Parathyroid adenoma (tissue), 2 donors: ENCODE measurements at regions not wholly inside any gene's neighbourhood (a gene's known extent, or its start where the extent isn't known, plus 50 kb on each side); places are given as distances from the start of the nearest gene placed in this dataset.

Experiments
- H2AFZ ChIP-seq: fragments of 300-600 bp; sonication (generic); one replicate; pipeline ENCODE4 v1.7.0; 2017; ENCODE audit warnings: antibody characterized with exemption, mild to moderate bottlenecking
- H3K27ac ChIP-seq: fragments of 300-600 bp; sonication (generic); one replicate; pipeline ENCODE4 v1.7.0; 2017
- H3K27me3 ChIP-seq: fragments of 300-600 bp; sonication (generic); one replicate; pipeline ENCODE4 v1.7.0; 2017; ENCODE audit warnings: low read length; ENCODE audit not compliant: control insufficient read depth, insufficient read depth
- H3K36me3 ChIP-seq: fragments of 300-600 bp; sonication (generic); one replicate; pipeline ENCODE4 v1.7.0; 2017; ENCODE audit warnings: low read length; ENCODE audit not compliant: control insufficient read depth, insufficient read depth
- H3K4me1 ChIP-seq: fragments of 300-600 bp; sonication (generic); one replicate; pipeline ENCODE4 v1.7.0; 2017; ENCODE audit warnings: control low read depth
- H3K4me2 ChIP-seq: fragments of 300-600 bp; sonication (generic); one replicate; pipeline ENCODE4 v1.7.0; 2017; ENCODE audit warnings: low read length
- H3K4me3 ChIP-seq: fragments of 300-600 bp; sonication (generic); one replicate; pipeline ENCODE4 v1.7.0; 2017; ENCODE audit warnings: low read depth, low read length
- H3K79me2 ChIP-seq: fragments of 300-600 bp; sonication (generic); one replicate; pipeline ENCODE4 v1.7.0; 2017; ENCODE audit warnings: control low read depth
- H3K9ac ChIP-seq: fragments of 300-600 bp; sonication (generic); one replicate; pipeline ENCODE4 v1.7.0; 2017; ENCODE audit warnings: mild to moderate bottlenecking
- H3K9me3 ChIP-seq: fragments of 300-600 bp; sonication (generic); one replicate; pipeline ENCODE4 v1.7.0; 2017; ENCODE audit warnings: low read length; ENCODE audit not compliant: control insufficient read depth
- CTCF ChIP-seq: fragments of 300-600 bp; sonication (generic); IDR thresholded peaks from one replicate; pipeline ENCODE4 v1.7.0; 2017; ENCODE audit warnings: antibody characterized with exemption, mild to moderate bottlenecking
- donor health status: primary hyperparathyroidism.

GRCh38 chr13:107864543-107865317, 350.6 kb downstream of the LIG4 start:
- H3K36me3 ChIP-seq = no peaks in the 10 kb centered on the region
- no peak overlapping the region for H3K4me2 ChIP-seq
- no peaks in the 10 kb centered on the region for H3K79me2 ChIP-seq
- H3K4me3 ChIP-seq = no peak overlapping the region
- H3K9ac ChIP-seq = no peak overlapping the region
- TF ChIP-seq CTCF = no peak
- H2AFZ ChIP-seq = no peak overlapping the region
- H3K27ac ChIP-seq = no peak overlapping the region
- no peaks in the 10 kb centered on the region for H3K27me3 ChIP-seq
- no peaks in the 10 kb centered on the region for H3K9me3 ChIP-seq
- H3K4me1 ChIP-seq = no peaks in the 10 kb centered on the region

- Histone ChIP-seq H3K9ac (no peak overlapping the region), H3K27me3 (no peaks in the 10 kb centered on the region), H3K4me2 (no peak overlapping the region), H3K4me1 (no peaks in the 10 kb centered on the region), H3K79me2 (no peaks in the 10 kb centered on the region), H3K27ac (no peak overlapping the region), H3K4me3 (no peak overlapping the region), H2AFZ (no peak overlapping the region), H3K36me3 (no peaks in the 10 kb centered on the region), H3K9me3 (no peaks in the 10 kb centered on the region)
- TF ChIP-seq CTCF = no peak
Measured at GRCh38 chr13:107860284-107860683, 355.1 kb downstream of the LIG4 start.

- H3K9ac ChIP-seq = no peak overlapping the region
- no peaks in the 10 kb centered on the region for H3K4me1 ChIP-seq
- no peaks in the 10 kb centered on the region for H3K27me3 ChIP-seq
- H3K4me2 ChIP-seq = no peak overlapping the region
- H2AFZ ChIP-seq = no peak overlapping the region
- no peak overlapping the region for H3K27ac ChIP-seq
- no peaks in the 10 kb centered on the region for H3K36me3 ChIP-seq
- H3K4me3 ChIP-seq = no peak overlapping the region
- TF ChIP-seq CTCF = no peak
- no peaks in the 10 kb centered on the region for H3K79me2 ChIP-seq
- no peaks in the 10 kb centered on the region for H3K9me3 ChIP-seq
Measured at GRCh38 chr13:107854880-107855279, 360.5 kb downstream of the LIG4 start.

- H3K36me3 ChIP-seq = no peaks in the 10 kb centered on the region
- no peaks in the 10 kb centered on the region for H3K9me3 ChIP-seq
- H3K4me1 ChIP-seq = no peaks in the 10 kb centered on the region
- H3K27me3 ChIP-seq = no peaks in the 10 kb centered on the region
- no peak overlapping the region for H3K4me3 ChIP-seq
- no peak for TF ChIP-seq CTCF
- no peak overlapping the region for H3K27ac ChIP-seq
- H3K79me2 ChIP-seq = no peaks in the 10 kb centered on the region
- H3K9ac ChIP-seq = no peak overlapping the region
- no peak overlapping the region for H2AFZ ChIP-seq
- no peak overlapping the region for H3K4me2 ChIP-seq
Measured at GRCh38 chr13:107852072-107852471, 363.3 kb downstream of the LIG4 start.

- no peak for TF ChIP-seq CTCF
- Histone ChIP-seq H3K9me3 (no peaks in the 10 kb centered on the region), H3K79me2 (no peaks in the 10 kb centered on the region), H3K27me3 (no peaks in the 10 kb centered on the region), H3K27ac (no peak overlapping the region), H3K36me3 (no peaks in the 10 kb centered on the region), H3K4me3 (no peak overlapping the region), H3K4me2 (no peak overlapping the region), H3K4me1 (no peaks in the 10 kb centered on the region), H3K9ac (no peak overlapping the region), H2AFZ (no peak overlapping the region)
Measured at GRCh38 chr13:107851670-107852069, 363.7 kb downstream of the LIG4 start.
